ENCODE measurements at regions not wholly inside any gene's neighbourhood (a gene's known extent, or its start where the extent isn't known, plus 50 kb on each side); places are given as distances from the start of the nearest gene placed in this dataset.

DNA sequence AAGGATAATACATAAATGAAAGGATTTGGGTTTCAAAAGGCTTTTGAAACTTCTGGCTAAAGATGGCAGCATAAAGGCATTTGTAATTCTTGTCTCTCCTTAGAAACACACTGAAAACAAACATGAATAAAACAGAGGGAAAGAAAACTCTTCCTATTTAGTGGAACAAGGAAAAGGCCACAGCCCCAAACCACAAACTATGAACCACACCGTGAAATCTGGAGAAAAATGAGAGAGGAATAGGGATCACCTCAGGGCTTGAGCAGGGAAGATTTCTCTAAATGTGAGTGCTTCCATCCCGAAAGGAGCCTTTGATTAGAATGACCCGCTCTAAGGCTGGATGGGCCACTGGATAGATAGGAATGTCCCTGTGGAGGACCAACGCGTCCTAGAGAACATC is 119.6 kb downstream of the SEC61B start:
- Histone ChIP-seq H2BK20ac (ENCODE audit: low read length) (no peak overlapping the region), H3K4me3 (ENCODE audit: extremely low read depth in 1 of 4, insufficient read depth in 2 of 4, low read depth in 3 of 4, low read length in 4 of 4) (no peak overlapping the region), H3K36me3 (ENCODE audit: control insufficient read depth in 2 of 4, insufficient read depth in 4 of 4, low read length in 3 of 4) (no peaks in the 10 kb centered on the region), H3K27me3 (replicated peaks in 1 of 4; ENCODE audit: control insufficient read depth in 3 of 4, extremely low read depth in 1 of 4, insufficient read depth in 3 of 4, low read length in 3 of 4) (no peaks in the 10 kb centered on the region), H4K8ac (ENCODE audit: extremely low read depth, insufficient read depth, low read length) (no peak overlapping the region), H3K79me2 (ENCODE audit: control insufficient read depth in 1 of 2, insufficient read depth in 2 of 2, low read length in 2 of 2) (no peaks in the 10 kb centered on the region), H3K9me3 (ENCODE audit: insufficient read depth in 2 of 2, low read depth in 1 of 2, low read length in 1 of 2) (no peaks in the 10 kb centered on the region), H4K20me1 (replicated peaks in 1 of 2; ENCODE audit: control insufficient read depth in 1 of 2, insufficient read depth in 2 of 2, low read length in 2 of 2) (no peaks in the 10 kb centered on the region), H3K56ac (replicated peaks; ENCODE audit: insufficient read length, low read depth, low read length) (no peak overlapping the region), H2AFZ (ENCODE audit: low read length) (no peak overlapping the region), H2BK5ac (ENCODE audit: low read depth, low read length) (no peak overlapping the region), H2BK120ac (replicated peaks; ENCODE audit: low read depth, low read length) (no peak overlapping the region), H3K79me1 (ENCODE audit: low read depth, low read length) (no peaks in the 10 kb centered on the region), H4K5ac (ENCODE audit: insufficient read length, low read depth, low read length) (no peak overlapping the region), H3K14ac (ENCODE audit: insufficient read length) (no peak overlapping the region), H4K91ac (replicated peaks; ENCODE audit: insufficient read length, low read length) (no peak overlapping the region), H3K23me2 (ENCODE audit: low read depth, low read length) (no peaks in the 10 kb centered on the region; the same call in 1 of the 2 replicates), H2BK15ac (ENCODE audit: low read length) (no peak overlapping the region), H3K23ac (ENCODE audit: insufficient read length) (no peak overlapping the region), H2AK5ac (ENCODE audit: low read depth, low read length) (no peak overlapping the region), H3K4me1 (replicated peaks in 1 of 4; ENCODE audit: control insufficient read depth in 3 of 4, insufficient read depth in 4 of 4, low read length in 3 of 4) (no peaks in the 10 kb centered on the region), H3K4me2 (ENCODE audit: insufficient read depth in 1 of 2, low read depth in 2 of 2, low read length in 2 of 2) (no peak overlapping the region), H3K18ac (ENCODE audit: extremely low read depth, low read length) (no peak overlapping the region), H3K27ac (ENCODE audit: low read depth, low read length) (no peak overlapping the region), H3K4ac (replicated peaks; ENCODE audit: insufficient read length, low read depth, low read length) (no peak overlapping the region), H3K9ac (replicated peaks in 1 of 4; ENCODE audit: extremely low read depth in 1 of 4, low read depth in 3 of 4, low read length in 3 of 4) (no peak overlapping the region), H2BK12ac (ENCODE audit: low read depth, low read length) (no peak overlapping the region)
- POLR2A ChIA-PET (ENCODE audit: partially characterized antibody) = no interaction called here
- 92% methylated on average over 5 of the region's 5 CpGs; no CpG with 5 or more reads in 1 of the 2 experiments for WGBS, 2 experiments (ENCODE audit: extremely low coverage in 1 of 2, insufficient coverage in 1 of 2, insufficient read length in 1 of 2, insufficient replicate concordance in 2 of 2, low coverage in 1 of 2, low lambda C conversion rate in 2 of 2, missing lambda C conversion rate in 1 of 2)
- no peak for FAIRE-seq
- CTCF ChIA-PET (ENCODE audit: partially characterized antibody) = interaction anchor here (0.6 to 1.0 kb wide), 2 partner anchors 157 to 509 kb away, joined by 3 read pairs; no protein-coding TSS in a partner anchor
- DNase-seq (ENCODE audit: low read depth in 1 of 2, low spot score in 2 of 2) = no peak
- no peak for TF ChIP-seq NANOG (IDR thresholded peaks at IDR 0.05; ENCODE audit: insufficient read depth, low read depth, low read length, poor library complexity, severe bottlenecking)
- TF ChIP-seq, protein P1, sequence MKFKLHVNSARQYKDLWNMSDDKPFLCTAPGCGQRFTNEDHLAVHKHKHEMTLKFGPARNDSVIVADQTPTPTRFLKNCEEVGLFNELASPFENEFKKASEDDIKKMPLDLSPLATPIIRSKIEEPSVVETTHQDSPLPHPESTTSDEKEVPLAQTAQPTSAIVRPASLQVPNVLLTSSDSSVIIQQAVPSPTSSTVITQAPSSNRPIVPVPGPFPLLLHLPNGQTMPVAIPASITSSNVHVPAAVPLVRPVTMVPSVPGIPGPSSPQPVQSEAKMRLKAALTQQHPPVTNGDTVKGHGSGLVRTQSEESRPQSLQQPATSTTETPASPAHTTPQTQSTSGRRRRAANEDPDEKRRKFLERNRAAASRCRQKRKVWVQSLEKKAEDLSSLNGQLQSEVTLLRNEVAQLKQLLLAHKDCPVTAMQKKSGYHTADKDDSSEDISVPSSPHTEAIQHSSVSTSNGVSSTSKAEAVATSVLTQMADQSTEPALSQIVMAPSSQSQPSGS (IDR thresholded peaks at IDR 0.05; ENCODE audit: low read length) = no peak
- TF ChIP-seq HDAC2 (IDR thresholded peaks at IDR 0.05; ENCODE audit: borderline replicate concordance in 1 of 2, low read depth in 2 of 2, low read length in 2 of 2) = no peak
- TF ChIP-seq RBBP5 (IDR thresholded peaks at IDR 0.05; ENCODE audit: borderline replicate concordance, low read depth, low read length) = no peak
- no peak for TF ChIP-seq EZH2 (IDR thresholded peaks at IDR 0.05; ENCODE audit: low read depth, low read length, severe bottlenecking)
- no peak for TF ChIP-seq RXRA (IDR thresholded peaks at IDR 0.05; ENCODE audit: insufficient read depth, low read depth, low read length)
- TF ChIP-seq SP2 (IDR thresholded peaks at IDR 0.05; ENCODE audit: low read length) = no peak
- no peak for TF ChIP-seq KDM5A (IDR thresholded peaks at IDR 0.05; ENCODE audit: low read length)
- no peak for TF ChIP-seq CHD2 (IDR thresholded peaks at IDR 0.05; ENCODE audit: low read length)
- TF ChIP-seq TEAD4 (IDR thresholded peaks at IDR 0.05; ENCODE audit: low read depth, low read length) = no peak
- no peak for TF ChIP-seq TCF12 (IDR thresholded peaks at IDR 0.05; ENCODE audit: low read depth, low read length)
- no peak for TF ChIP-seq CEBPB (IDR thresholded peaks at IDR 0.05; ENCODE audit: low read depth, low read length)
- TF ChIP-seq RNF2 (IDR thresholded peaks at IDR 0.05; ENCODE audit: borderline replicate concordance, low read depth, low read length, missing control alignments, poor library complexity, severe bottlenecking) = no peak
